HG02973 (cell line): ENCODE measurements at regions not wholly inside any gene's neighbourhood (a gene's known extent, or its start where the extent isn't known, plus 50 kb on each side); places are given as distances from the start of the nearest gene placed in this dataset.
"Not testable (repeated sequence)": the region's sequence is repeated elsewhere in the genome, so short reads cannot be mapped to it uniquely, and the experiment has no call there.

ENCODE experiments used
- ATAC-seq: cut with Tn5 transposase; IDR thresholded peaks from one replicate; pipeline ENCODE4 v1.9.1; 2021; ENCODE audit warnings: moderate library complexity; ENCODE audit not compliant: unreplicated experiment

DNA sequence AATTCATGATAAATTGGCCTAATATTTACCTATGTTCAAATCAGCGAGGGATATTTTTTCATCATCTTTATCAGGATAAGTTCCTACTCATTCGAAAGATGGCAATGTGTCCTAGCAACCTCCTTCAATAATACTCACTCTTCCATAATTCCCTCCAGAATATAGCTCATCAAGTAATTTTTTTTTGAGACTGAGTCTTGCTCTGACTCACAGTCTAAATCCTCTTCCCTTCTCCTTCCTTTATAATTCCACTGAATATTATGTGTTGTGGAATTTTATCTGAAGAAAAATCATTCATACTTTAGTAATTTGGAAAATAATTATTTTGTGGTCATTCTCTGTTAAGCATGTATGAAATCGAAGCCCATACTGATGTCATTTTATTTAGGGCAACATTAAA lies 663.8 kb downstream of the FLRT2 start:
- ATAC-seq: no peak

- ATAC-seq: no peak
These were observed 650.0 kb downstream of the FLRT2 start for GRCh38 chr14:86179980-86180379.

- no peak for ATAC-seq
These were observed 638.4 kb downstream of the FLRT2 start for GRCh38 chr14:86168371-86168770.

DNA sequence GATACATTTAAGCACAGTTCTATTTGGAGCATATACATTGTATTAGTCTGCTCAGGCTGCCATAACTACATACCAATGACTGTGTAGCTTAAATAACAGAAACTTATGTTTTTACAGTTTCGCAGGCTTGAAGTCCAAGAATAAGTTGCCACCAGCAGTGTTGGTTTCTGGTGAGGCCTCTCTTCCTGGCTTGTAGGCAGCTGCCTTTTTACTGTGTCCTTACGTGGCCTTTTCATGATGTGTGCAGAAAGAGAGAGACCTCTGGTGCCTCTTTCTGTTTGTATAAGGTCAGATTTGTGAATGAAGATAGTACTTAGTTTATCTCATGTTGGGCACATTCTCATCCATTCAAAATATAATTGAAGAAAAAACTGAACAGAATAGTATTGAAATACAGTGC lies 636.6 kb downstream of the FLRT2 start:
- no peak for ATAC-seq

DNA sequence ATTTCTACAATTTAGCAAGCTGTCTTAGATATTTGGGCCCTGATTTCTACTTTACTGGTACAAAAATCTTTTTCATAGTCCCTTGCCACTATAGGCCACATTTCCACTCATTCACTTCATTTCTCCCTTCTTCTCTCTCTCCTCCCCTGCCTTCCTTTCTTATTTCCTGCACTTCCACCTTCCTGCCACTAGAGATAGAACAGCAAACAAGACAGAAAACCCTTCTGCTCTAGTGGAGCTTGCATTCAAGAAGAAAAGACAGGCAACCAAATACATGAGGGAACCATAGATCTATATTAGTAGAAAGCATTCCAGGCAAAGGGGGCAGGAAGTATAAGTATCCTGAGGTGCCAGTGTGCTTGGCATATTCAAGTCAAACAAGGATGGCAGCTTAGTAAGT lies 623.5 kb downstream of the FLRT2 start:
- no peak for ATAC-seq

DNA sequence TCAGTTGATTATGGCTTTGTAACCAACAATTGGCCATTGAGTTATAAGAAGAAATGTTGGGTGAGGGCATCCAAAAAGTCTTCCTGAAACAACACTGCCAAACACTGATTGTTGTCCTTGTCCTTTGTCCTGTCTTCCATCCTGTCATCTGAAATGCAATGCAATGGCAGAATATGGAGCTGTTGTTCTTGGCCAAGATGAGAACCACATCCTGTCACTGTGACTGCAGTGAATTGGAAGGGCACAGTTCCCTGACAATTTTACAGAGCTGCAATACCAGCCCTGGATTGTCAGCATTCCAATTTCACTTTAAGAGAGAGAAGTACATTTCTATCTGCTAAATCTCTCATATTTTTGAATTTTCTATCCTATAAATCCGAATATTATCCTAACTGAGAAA lies 613.3 kb downstream of the FLRT2 start:
- no peak for ATAC-seq

- ATAC-seq: no peak
These were observed 612.0 kb downstream of the FLRT2 start for GRCh38 chr14:86141966-86142365.

DNA sequence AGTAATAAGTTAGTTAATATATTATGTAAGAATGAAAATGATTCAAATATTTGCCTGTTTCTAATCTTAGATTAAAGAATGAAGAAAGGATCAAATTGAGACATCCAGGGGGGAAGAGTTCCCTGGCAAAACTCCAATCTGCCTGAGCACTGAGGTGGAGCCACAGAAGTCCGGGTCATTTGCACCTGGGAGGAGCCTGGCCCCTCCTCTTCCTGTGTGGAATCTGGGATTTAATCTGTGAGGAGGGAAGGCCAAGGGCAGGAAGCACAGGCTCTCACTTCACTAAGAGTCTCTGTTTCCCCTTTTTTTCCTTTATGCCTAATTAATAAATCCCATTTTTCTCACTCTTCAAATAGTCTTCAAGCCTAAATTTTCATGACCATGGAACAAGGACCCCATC lies 599.5 kb downstream of the FLRT2 start:
- no peak for ATAC-seq

GRCh38 chr14:86124328-86124727 lies 594.4 kb downstream of the FLRT2 start:
- ATAC-seq: no peak

- no peak for ATAC-seq
These were observed 586.0 kb downstream of the FLRT2 start for GRCh38 chr14:86115972-86116371.

DNA sequence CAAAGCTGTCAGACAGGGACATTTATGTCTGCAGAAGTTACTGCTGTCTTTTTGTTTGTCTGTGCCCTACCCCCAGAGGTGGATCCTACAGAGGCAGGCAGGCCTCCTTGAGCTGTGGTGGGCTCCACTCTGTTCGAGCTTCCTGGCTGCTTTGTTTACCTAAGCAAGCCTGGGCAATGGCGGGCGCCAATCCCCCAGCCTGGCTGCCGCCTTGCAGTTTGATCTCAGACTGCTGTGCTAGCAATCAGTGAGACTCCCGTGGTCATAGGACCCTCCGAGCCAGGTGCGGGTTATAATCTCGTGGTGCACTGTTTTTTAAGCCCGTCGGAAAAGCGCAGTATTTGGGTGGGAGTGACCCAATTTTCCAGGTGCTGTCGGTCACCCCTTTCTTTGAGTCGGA lies 580.9 kb downstream of the FLRT2 start:
- not testable (repeated sequence) for ATAC-seq

DNA sequence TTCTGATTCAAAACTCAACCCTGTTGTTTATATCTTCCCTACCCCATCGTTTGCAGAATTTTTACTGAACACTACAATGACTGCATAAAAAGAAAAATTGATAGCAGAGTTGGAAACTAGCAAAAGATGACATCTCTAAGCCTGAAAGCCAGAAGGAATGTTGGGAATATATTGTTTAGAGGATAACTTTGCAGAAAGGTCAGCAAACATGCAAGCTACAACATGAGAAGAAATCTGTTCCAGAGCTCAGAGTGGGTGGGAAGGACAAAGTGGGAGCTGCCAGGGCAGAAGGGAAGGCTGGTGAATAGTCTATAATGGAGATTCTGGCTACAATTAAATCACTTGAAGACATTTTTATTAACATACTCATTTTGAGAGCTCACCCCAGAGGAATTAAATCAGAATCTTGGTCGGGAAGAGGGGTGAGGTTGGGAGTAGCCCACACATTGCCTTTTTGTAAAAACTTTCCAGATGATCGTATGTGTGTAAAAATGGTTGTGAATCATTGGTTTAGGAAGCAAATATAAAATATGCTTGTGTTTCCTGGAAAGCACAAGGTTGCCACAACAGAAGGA lies 574.8 kb downstream of the FLRT2 start:
- ATAC-seq: no peak

DNA sequence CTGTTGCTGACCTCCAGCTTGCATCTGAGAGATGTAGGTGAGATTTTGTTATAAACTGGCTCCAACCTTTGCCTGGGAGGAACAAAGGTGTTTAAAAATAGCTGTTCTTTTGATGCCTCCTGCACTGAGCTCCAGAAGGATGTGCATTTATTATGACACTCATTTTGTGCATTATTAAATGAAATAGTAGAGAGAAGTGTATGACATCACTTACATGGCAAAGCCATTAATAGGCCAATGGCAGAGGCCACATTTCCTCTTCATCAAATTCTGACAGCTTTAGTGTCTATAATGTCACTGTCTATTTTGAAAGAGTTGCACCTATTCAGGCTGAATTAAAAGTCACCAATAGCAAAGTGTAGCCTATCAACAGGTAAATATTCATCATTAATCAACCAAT lies 564.6 kb downstream of the FLRT2 start:
- ATAC-seq: no peak

- no peak for ATAC-seq
These were observed 561.9 kb downstream of the FLRT2 start for GRCh38 chr14:86091811-86092210.

- ATAC-seq: no peak
These were observed 558.2 kb downstream of the FLRT2 start for GRCh38 chr14:86088156-86088555.

GRCh38 chr14:86087377-86087776 lies 557.4 kb downstream of the FLRT2 start:
- ATAC-seq: no peak

GRCh38 chr14:86086962-86087361 lies 557.0 kb downstream of the FLRT2 start:
- no peak for ATAC-seq

- no peak for ATAC-seq
These were observed 554.2 kb downstream of the FLRT2 start for GRCh38 chr14:86084097-86084496.

DNA sequence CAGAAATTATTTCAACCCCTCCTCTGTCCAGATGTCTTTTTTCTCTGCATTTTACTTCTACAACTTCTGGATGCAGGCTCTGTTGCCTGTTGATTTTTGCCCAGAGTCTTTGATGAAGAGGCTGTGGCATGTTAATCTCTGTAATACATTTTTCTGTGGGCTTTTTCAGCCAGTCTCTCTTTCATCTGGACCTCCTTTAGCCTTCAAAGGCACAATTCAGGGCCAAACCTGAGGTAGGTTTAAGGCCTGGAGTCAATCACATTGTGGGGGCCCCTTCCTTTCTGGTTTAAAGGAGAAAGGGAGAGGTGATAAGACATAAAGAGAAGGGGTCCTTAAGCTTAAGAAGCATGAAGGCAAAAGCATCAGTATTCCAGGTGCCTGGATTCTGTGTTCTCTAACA lies 553.7 kb downstream of the FLRT2 start:
- ATAC-seq: no peak

- no peak for ATAC-seq
These were observed 542.4 kb downstream of the FLRT2 start for GRCh38 chr14:86072116-86072894.

DNA sequence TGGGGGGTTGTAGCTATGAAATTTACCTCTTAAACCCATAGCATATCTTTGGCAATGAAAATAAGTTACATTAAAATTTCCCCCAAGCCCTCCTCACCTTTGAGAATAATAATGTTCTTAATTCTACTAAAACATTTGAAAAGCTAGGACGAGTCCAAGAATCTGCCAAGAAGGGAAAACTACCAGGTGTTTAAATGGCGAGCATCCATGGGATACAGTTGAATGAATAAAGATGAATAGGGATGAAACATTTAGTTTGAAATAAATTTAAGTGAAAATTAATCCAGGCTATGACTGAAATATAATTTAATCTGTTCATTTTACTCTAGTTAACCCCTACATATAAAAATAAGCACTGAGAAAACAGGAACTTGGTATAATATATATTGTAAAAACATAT lies 536.7 kb downstream of the FLRT2 start:
- ATAC-seq: no peak

DNA sequence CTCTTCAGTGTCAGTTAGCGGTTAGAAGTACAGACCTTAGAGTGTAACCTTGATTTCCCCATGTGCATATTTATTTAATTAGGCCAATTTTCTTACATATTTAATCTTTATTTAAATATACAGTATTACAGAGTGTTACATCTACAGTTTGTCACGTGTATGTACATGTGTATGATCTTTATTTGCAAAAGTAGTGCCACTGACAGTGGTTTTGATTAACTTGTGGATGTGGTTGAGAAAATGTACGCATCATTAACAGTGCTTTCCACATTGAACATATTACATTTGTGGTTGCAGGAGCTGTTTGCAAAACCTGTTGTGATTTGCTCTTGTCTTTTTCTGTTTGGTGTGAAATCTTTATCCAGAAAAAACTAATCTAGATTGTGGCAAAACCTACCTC lies 535.5 kb downstream of the FLRT2 start:
- no peak for ATAC-seq

DNA sequence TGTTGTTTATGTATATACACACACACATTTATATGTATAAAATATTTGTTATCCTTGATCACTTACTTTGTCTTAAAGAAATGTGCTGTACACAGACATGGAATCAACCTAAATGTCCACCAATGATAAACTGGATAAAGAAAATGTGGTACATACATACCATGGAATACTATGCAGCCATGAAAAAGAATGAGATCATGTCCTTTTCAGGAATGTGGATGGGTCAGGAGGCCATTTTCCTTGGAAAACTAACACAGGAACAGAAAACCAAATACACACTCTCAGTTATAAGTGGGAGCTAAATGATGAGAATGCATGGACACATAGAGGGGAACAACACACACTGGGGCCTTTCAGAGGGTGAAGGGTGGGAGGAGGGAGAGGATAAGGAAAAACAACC lies 534.7 kb downstream of the FLRT2 start:
- ATAC-seq: not testable (repeated sequence)
